Activated CD4-positive, alpha-beta memory T cell treated with anti-CD3 and anti-CD28 coated beads for 36 hours (primary cell): ENCODE measurements at regions not wholly inside any gene's neighbourhood (a gene's known extent, or its start where the extent isn't known, plus 50 kb on each side); places are given as distances from the start of the nearest gene placed in this dataset.

Experiments
- CTCF ChIA-PET: fragments of 350-600 bp; sonication (Branson Sonifier 250); formaldehyde crosslinking; loops from one replicate; lab custom pipeline; 2021; ENCODE audit warnings: antibody characterized with exemption, inconsistent platforms; lab: Charles Lee
- POLR2A ChIA-PET: fragments of 350-600 bp; sonication (Branson Sonifier 250); formaldehyde crosslinking; loops from one replicate; lab custom pipeline; 2021; ENCODE audit warnings: antibody characterized with exemption; lab: Charles Lee
- DNase-seq: peaks from one replicate; pipeline ENCODE4 v3.0.0-alpha.2; 2020
- H3K27ac Mint-ChIP-seq: one replicate; pipeline ENCODE4 v1.8.0; 2021; ENCODE audit warnings: mixed read lengths
- H3K27me3 Mint-ChIP-seq: one replicate; pipeline ENCODE4 v1.8.0; 2021; ENCODE audit warnings: mixed read lengths
- H3K36me3 Mint-ChIP-seq: one replicate; pipeline ENCODE4 v1.8.0; 2021; ENCODE audit warnings: mixed read lengths
- H3K4me1 Mint-ChIP-seq: one replicate; pipeline ENCODE4 v1.8.0; 2021; ENCODE audit warnings: low read depth, mixed read lengths
- H3K4me3 Mint-ChIP-seq: one replicate; pipeline ENCODE4 v1.8.0; 2021; ENCODE audit warnings: mild to moderate bottlenecking, mixed read lengths
- H3K9me3 Mint-ChIP-seq: one replicate; pipeline ENCODE4 v1.8.0; 2021; ENCODE audit warnings: mixed read lengths
- intact Hi-C: fragments of 100-400 bp; cut with micrococcal nuclease; formaldehyde crosslinking; loops from one replicate; pipeline ENCODE4 v1.15.1; 2023

GRCh38 chr2:139990646-139991335 is 1210.6 kb upstream of the NXPH2 start:
- Mint-ChIP-seq H3K27ac (no peak overlapping the region), H3K4me3 (no peak overlapping the region), H3K4me1 (no peaks in the 10 kb centered on the region), H3K9me3 (peaks cover 28% of the 10 kb centered on the region), H3K27me3 (no peaks in the 10 kb centered on the region), H3K36me3 (no peaks in the 10 kb centered on the region)
- ChIA-PET POLR2A (no interaction called here), CTCF (no interaction called here)
- no peak for DNase-seq
- intact Hi-C loops: no loop called here

GRCh38 chr2:139969323-139969722 is 1189.1 kb upstream of the NXPH2 start:
- ChIA-PET POLR2A (no interaction called here), CTCF (no interaction called here)
- H3K4me3 Mint-ChIP-seq: no peak overlapping the region
- H3K9me3 Mint-ChIP-seq: peaks cover 27% of the 10 kb centered on the region
- H3K27me3 Mint-ChIP-seq: no peaks in the 10 kb centered on the region
- H3K4me1 Mint-ChIP-seq: no peaks in the 10 kb centered on the region
- no peak overlapping the region for H3K27ac Mint-ChIP-seq
- intact Hi-C loops: no loop called here
- DNase-seq: no peak
- H3K36me3 Mint-ChIP-seq: no peaks in the 10 kb centered on the region

- no peak for DNase-seq
- ChIA-PET CTCF (no interaction called here), POLR2A (no interaction called here)
- Mint-ChIP-seq H3K4me1 (no peaks in the 10 kb centered on the region), H3K9me3 (peaks cover 24% of the 10 kb centered on the region), H3K27ac (no peak overlapping the region), H3K4me3 (no peak overlapping the region), H3K27me3 (no peaks in the 10 kb centered on the region), H3K36me3 (no peaks in the 10 kb centered on the region)
- intact Hi-C loops: no loop called here
Measured at GRCh38 chr2:139968588-139968987, 1188.4 kb upstream of the NXPH2 start.

- no peak overlapping the region for H3K4me3 Mint-ChIP-seq
- intact Hi-C loops: no loop called here
- DNase-seq: no peak
- ChIA-PET POLR2A (no interaction called here), CTCF (no interaction called here)
- H3K4me1 Mint-ChIP-seq: no peaks in the 10 kb centered on the region
- H3K27me3 Mint-ChIP-seq: no peaks in the 10 kb centered on the region
- H3K36me3 Mint-ChIP-seq: no peaks in the 10 kb centered on the region
- peaks cover 20% of the 10 kb centered on the region for H3K9me3 Mint-ChIP-seq
- no peak overlapping the region for H3K27ac Mint-ChIP-seq
Measured at GRCh38 chr2:139967665-139968064, 1187.5 kb upstream of the NXPH2 start.

- ChIA-PET POLR2A (no interaction called here), CTCF (no interaction called here)
- DNase-seq: no peak
- intact Hi-C loops: no loop called here
- H3K9me3 Mint-ChIP-seq: peaks cover 5% of the 10 kb centered on the region
- no peaks in the 10 kb centered on the region for H3K4me1 Mint-ChIP-seq
- no peak overlapping the region for H3K4me3 Mint-ChIP-seq
- no peaks in the 10 kb centered on the region for H3K36me3 Mint-ChIP-seq
- H3K27me3 Mint-ChIP-seq: no peaks in the 10 kb centered on the region
- H3K27ac Mint-ChIP-seq: no peak overlapping the region
Measured at GRCh38 chr2:139964721-139965440, 1184.7 kb upstream of the NXPH2 start.

GRCh38 chr2:139963863-139964355 is 1183.7 kb upstream of the NXPH2 start:
- intact Hi-C loops: no loop called here
- Mint-ChIP-seq H3K4me3 (no peak overlapping the region), H3K27ac (no peak overlapping the region), H3K9me3 (peaks cover 9% of the 10 kb centered on the region), H3K4me1 (no peaks in the 10 kb centered on the region), H3K36me3 (no peaks in the 10 kb centered on the region), H3K27me3 (no peaks in the 10 kb centered on the region)
- POLR2A ChIA-PET: no interaction called here
- CTCF ChIA-PET: no interaction called here
- no peak for DNase-seq

- intact Hi-C loops: no loop called here
- Mint-ChIP-seq H3K27ac (no peak overlapping the region), H3K9me3 (peaks cover 20% of the 10 kb centered on the region), H3K4me3 (no peak overlapping the region), H3K36me3 (no peaks in the 10 kb centered on the region), H3K4me1 (no peaks in the 10 kb centered on the region), H3K27me3 (no peaks in the 10 kb centered on the region)
- CTCF ChIA-PET: no interaction called here
- POLR2A ChIA-PET: no interaction called here
- DNase-seq: no peak
Measured at GRCh38 chr2:139949242-139949972, 1169.2 kb upstream of the NXPH2 start.

- no peaks in the 10 kb centered on the region for H3K36me3 Mint-ChIP-seq
- ChIA-PET POLR2A (no interaction called here), CTCF (no interaction called here)
- H3K9me3 Mint-ChIP-seq: peaks cover 22% of the 10 kb centered on the region
- intact Hi-C loops: no loop called here
- H3K27me3 Mint-ChIP-seq: no peaks in the 10 kb centered on the region
- no peaks in the 10 kb centered on the region for H3K4me1 Mint-ChIP-seq
- H3K27ac Mint-ChIP-seq: no peak overlapping the region
- no peak overlapping the region for H3K4me3 Mint-ChIP-seq
- no peak for DNase-seq
Measured at GRCh38 chr2:139946690-139947089, 1166.5 kb upstream of the NXPH2 start.

GRCh38 chr2:139940686-139941085 is 1160.5 kb upstream of the NXPH2 start:
- peaks cover 17% of the 10 kb centered on the region for H3K9me3 Mint-ChIP-seq
- no peak overlapping the region for H3K4me3 Mint-ChIP-seq
- intact Hi-C loops: no loop called here
- ChIA-PET POLR2A (no interaction called here), CTCF (no interaction called here)
- no peaks in the 10 kb centered on the region for H3K36me3 Mint-ChIP-seq
- H3K27me3 Mint-ChIP-seq: no peaks in the 10 kb centered on the region
- DNase-seq: no peak
- no peaks in the 10 kb centered on the region for H3K4me1 Mint-ChIP-seq
- H3K27ac Mint-ChIP-seq: no peak overlapping the region

- DNase-seq: no peak
- Mint-ChIP-seq H3K4me1 (no peaks in the 10 kb centered on the region), H3K4me3 (no peak overlapping the region), H3K27ac (no peak overlapping the region), H3K27me3 (no peaks in the 10 kb centered on the region), H3K36me3 (no peaks in the 10 kb centered on the region), H3K9me3 (peaks cover 16% of the 10 kb centered on the region)
- intact Hi-C loops: no loop called here
- ChIA-PET POLR2A (no interaction called here), CTCF (no interaction called here)
Measured at GRCh38 chr2:139925903-139926302, 1145.7 kb upstream of the NXPH2 start.

- H3K4me1 Mint-ChIP-seq: no peaks in the 10 kb centered on the region
- no peaks in the 10 kb centered on the region for H3K27me3 Mint-ChIP-seq
- CTCF ChIA-PET: no interaction called here
- H3K27ac Mint-ChIP-seq: no peak overlapping the region
- H3K4me3 Mint-ChIP-seq: no peak overlapping the region
- H3K9me3 Mint-ChIP-seq: peaks cover 11% of the 10 kb centered on the region
- POLR2A ChIA-PET: no interaction called here
- intact Hi-C loops: no loop called here
- no peaks in the 10 kb centered on the region for H3K36me3 Mint-ChIP-seq
- DNase-seq: no peak
Measured at GRCh38 chr2:139924070-139924469, 1143.9 kb upstream of the NXPH2 start.

GRCh38 chr2:139918982-139919381 is 1138.8 kb upstream of the NXPH2 start:
- no peaks in the 10 kb centered on the region for H3K27me3 Mint-ChIP-seq
- POLR2A ChIA-PET: no interaction called here
- DNase-seq: no peak
- peaks cover 13% of the 10 kb centered on the region for H3K9me3 Mint-ChIP-seq
- H3K36me3 Mint-ChIP-seq: no peaks in the 10 kb centered on the region
- H3K4me1 Mint-ChIP-seq: no peaks in the 10 kb centered on the region
- intact Hi-C loops: no loop called here
- CTCF ChIA-PET: no interaction called here
- H3K27ac Mint-ChIP-seq: no peak overlapping the region
- H3K4me3 Mint-ChIP-seq: no peak overlapping the region
